H1 (cell line): ENCODE measurements at regions not wholly inside any gene's neighbourhood (a gene's known extent, or its start where the extent isn't known, plus 50 kb on each side); places are given as distances from the start of the nearest gene placed in this dataset.

Experiments used
- CTCF ChIA-PET: fragments of 300-600 bp; sonication (Branson Sonifier 250); formaldehyde crosslinking; loops from one replicate; lab custom pipeline; 2021; ENCODE audit not compliant: partially characterized antibody; lab: Charles Lee
- POLR2A ChIA-PET: fragments of 300-600 bp; sonication (Branson Sonifier 250); formaldehyde crosslinking; loops from one replicate; lab custom pipeline; 2021; ENCODE audit warnings: inconsistent platforms; ENCODE audit not compliant: partially characterized antibody; lab: Charles Lee
- DNase-seq, 2 experiments: peaks; one replicate each; pipeline versions ENCODE4 v3.0.0 to v3.0.0-alpha.2; 2010 to 2022; ENCODE audit warnings: low spot score in 2 of 2, low read depth in 1 of 2, mixed read lengths in 1 of 2
- FAIRE-seq: peaks from 2 replicates; lab custom pipeline; 2011; peaks lifted over from hg19 to GRCh38; lab: Jason Lieb, UNC
- H2AFZ ChIP-seq: 2 replicates; pipeline ENCODE4 v1.8.1; 2012; ENCODE audit warnings: low read length, inconsistent platforms
- H2AK5ac ChIP-seq: 2 replicates; pipeline ENCODE4 v1.6.1; 2013; ENCODE audit warnings: low read depth, low read length
- H2BK120ac ChIP-seq: replicated peaks from 2 replicates; pipeline ENCODE3; 2013; ENCODE audit warnings: low read depth, low read length, inconsistent platforms
- H2BK12ac ChIP-seq: 2 replicates; pipeline ENCODE4 v1.6.1; 2013; ENCODE audit warnings: low read depth, low read length
- H2BK15ac ChIP-seq: 2 replicates; pipeline ENCODE4 v1.6.1; 2013; ENCODE audit warnings: low read length
- H2BK20ac ChIP-seq: 2 replicates; pipeline ENCODE4 v1.6.1; 2013; ENCODE audit warnings: low read length
- H2BK5ac ChIP-seq: 2 replicates; pipeline ENCODE4 v1.6.1; 2013; ENCODE audit warnings: low read depth, low read length
- H3K14ac ChIP-seq: 2 replicates; pipeline ENCODE4 v1.6.1; 2013; ENCODE audit warnings: inconsistent platforms; ENCODE audit not compliant: insufficient read length
- H3K18ac ChIP-seq: 2 replicates; pipeline ENCODE4 v1.6.1; 2013; ENCODE audit warnings: low read length; ENCODE audit errors: extremely low read depth
- H3K23ac ChIP-seq: 2 replicates; pipeline ENCODE4 v1.6.1; 2013; ENCODE audit warnings: inconsistent platforms; ENCODE audit not compliant: insufficient read length
- H3K23me2 ChIP-seq: 2 replicates; pipeline ENCODE4 v1.6.1; 2013; ENCODE audit warnings: low read depth, low read length
- H3K27ac ChIP-seq: 2 replicates; pipeline ENCODE4 v1.6.1; 2011; ENCODE audit warnings: low read depth, low read length, inconsistent platforms
- H3K27me3 ChIP-seq, 4 experiments: replicated peaks in 1 of 4; 1 replicate in 1 of 4; 2 replicates in 3 of 4; pipeline versions ENCODE4 v1.6.1 to v1.8.1; 2011 to 2013; ENCODE audit warnings: low read length in 3 of 4, mild to moderate bottlenecking in 3 of 4, inconsistent platforms in 2 of 4, mixed read lengths in 2 of 4, moderate library complexity in 1 of 4; ENCODE audit not compliant: control insufficient read depth in 3 of 4, insufficient read depth in 3 of 4; ENCODE audit errors: extremely low read depth in 1 of 4
- H3K36me3 ChIP-seq, 4 experiments: 2 replicates each; pipeline versions ENCODE4 v1.6.1 to v1.8.1; 2011 to 2013; ENCODE audit warnings: mild to moderate bottlenecking in 4 of 4, low read length in 3 of 4, moderate library complexity in 2 of 4, control low read depth in 1 of 4, inconsistent platforms in 1 of 4; ENCODE audit not compliant: insufficient read depth in 4 of 4, control insufficient read depth in 2 of 4
- H3K4ac ChIP-seq: replicated peaks from 2 replicates; pipeline ENCODE3; 2013; ENCODE audit warnings: low read length, low read depth, mixed read lengths, inconsistent platforms; ENCODE audit not compliant: insufficient read length
- H3K4me1 ChIP-seq, 4 experiments: replicated peaks in 1 of 4; 1 replicate in 1 of 4; 2 replicates in 3 of 4; pipeline versions ENCODE4 v1.6.1 to v1.8.1; 2011 to 2013; ENCODE audit warnings: low read length in 3 of 4, inconsistent platforms in 2 of 4, mixed read lengths in 1 of 4; ENCODE audit not compliant: insufficient read depth in 4 of 4, control insufficient read depth in 3 of 4
- H3K4me2 ChIP-seq, 2 experiments: 2 replicates each; pipeline versions ENCODE4 v1.6.1 to v1.8.1; 2011 to 2013; ENCODE audit warnings: low read depth in 2 of 2, low read length in 2 of 2, control low read depth in 1 of 2, inconsistent platforms in 1 of 2, mild to moderate bottlenecking in 1 of 2; ENCODE audit not compliant: insufficient read depth in 1 of 2
- H3K4me3 ChIP-seq, 4 experiments: fragments of 200-600, 300-600 bp in 1 of 4; sonication (generic), shearing (Covaris generic), sonication (Bioruptor Twin) in 1 of 4; 2 replicates each; pipeline versions ENCODE4 v1.5.1 to v1.8.1; 2011 to 2016; ENCODE audit warnings: low read length in 4 of 4, low read depth in 3 of 4, control low read depth in 2 of 4, inconsistent platforms in 2 of 4, mild to moderate bottlenecking in 2 of 4, mixed read lengths in 1 of 4, moderate library complexity in 1 of 4; ENCODE audit not compliant: insufficient read depth in 2 of 4; ENCODE audit errors: extremely low read depth in 1 of 4
- H3K56ac ChIP-seq: replicated peaks from 2 replicates; pipeline ENCODE3; 2013; ENCODE audit warnings: low read depth, mild to moderate bottlenecking, mixed read lengths, low read length, inconsistent platforms; ENCODE audit not compliant: insufficient read length
- H3K79me1 ChIP-seq: 2 replicates; pipeline ENCODE4 v1.6.1; 2013; ENCODE audit warnings: low read depth, low read length, control low read depth
- H3K79me2 ChIP-seq, 2 experiments: 2 replicates each; pipeline versions ENCODE4 v1.6.1 to v1.8.1; 2012 to 2013; ENCODE audit warnings: low read length in 2 of 2, mild to moderate bottlenecking in 2 of 2, inconsistent platforms in 1 of 2; ENCODE audit not compliant: insufficient read depth in 2 of 2, control insufficient read depth in 1 of 2
- H3K9ac ChIP-seq, 4 experiments: replicated peaks in 1 of 4; 1 replicate in 1 of 4; 2 replicates in 3 of 4; pipeline versions ENCODE4 v1.6.1 to v1.8.1; 2011 to 2013; ENCODE audit warnings: low read depth in 3 of 4, low read length in 3 of 4, control low read depth in 2 of 4, mild to moderate bottlenecking in 2 of 4, moderate library complexity in 2 of 4, inconsistent platforms in 1 of 4; ENCODE audit errors: extremely low read depth in 1 of 4
- H3K9me3 ChIP-seq, 2 experiments: 2 replicates each; pipeline versions ENCODE4 v1.6.1 to v1.8.1; 2012 to 2013; ENCODE audit warnings: mild to moderate bottlenecking in 2 of 2, moderate library complexity in 2 of 2, control low read depth in 1 of 2, inconsistent platforms in 1 of 2, low read depth in 1 of 2, low read length in 1 of 2, mixed read lengths in 1 of 2; ENCODE audit not compliant: insufficient read depth in 2 of 2
- H4K20me1 ChIP-seq, 2 experiments: replicated peaks in 1 of 2; 2 replicates each; pipeline versions ENCODE3 to v1.8.1; 2011 to 2013; ENCODE audit warnings: inconsistent platforms in 2 of 2, low read length in 2 of 2, mild to moderate bottlenecking in 1 of 2; ENCODE audit not compliant: insufficient read depth in 2 of 2, control insufficient read depth in 1 of 2
- H4K5ac ChIP-seq: 2 replicates; pipeline ENCODE4 v1.6.1; 2013; ENCODE audit warnings: low read length, low read depth, mixed read lengths, inconsistent platforms; ENCODE audit not compliant: insufficient read length
- H4K8ac ChIP-seq: 2 replicates; pipeline ENCODE4 v1.8.0; 2013; ENCODE audit warnings: mild to moderate bottlenecking, moderate library complexity, low read length, inconsistent platforms; ENCODE audit not compliant: insufficient read depth; ENCODE audit errors: extremely low read depth
- H4K91ac ChIP-seq: replicated peaks from 2 replicates; pipeline ENCODE3; 2013; ENCODE audit warnings: low read length, mixed read lengths, inconsistent platforms; ENCODE audit not compliant: insufficient read length
- ATF3 ChIP-seq: IDR thresholded peaks from 2 replicates; pipeline ENCODE4 v1.6.1; 2011; ENCODE audit warnings: low read depth, mild to moderate bottlenecking, low read length; ENCODE audit not compliant: insufficient read depth
- CBX8 ChIP-seq: fragments of 300-800, 300-1000 bp; sonication (generic); IDR thresholded peaks from 2 replicates; pipeline ENCODE4 v1.7.1; 2016; ENCODE audit warnings: low read depth, low read length, borderline replicate concordance
- CTCF ChIP-seq, 3 experiments: IDR thresholded peaks; 1 replicate in 2 of 3; 2 replicates in 1 of 3; pipeline versions ENCODE4 v1.5.1 to v1.6.1; 2011; ENCODE audit warnings: low read length in 3 of 3, mild to moderate bottlenecking in 3 of 3, inconsistent platforms in 2 of 3, low read depth in 1 of 3, moderate library complexity in 1 of 3; ENCODE audit not compliant: insufficient read depth in 1 of 3; ENCODE audit errors: control extremely low read depth in 1 of 3
- FOSL1 ChIP-seq: IDR thresholded peaks from 2 replicates; pipeline ENCODE4 v1.6.1; 2011; ENCODE audit warnings: mild to moderate bottlenecking, low read depth, low read length, moderate library complexity; ENCODE audit not compliant: insufficient read depth
- RNF2 ChIP-seq: fragments of 200-900, 300-1000 bp; sonication (generic); IDR thresholded peaks from 2 replicates; pipeline ENCODE4 v1.7.1; 2016; ENCODE audit warnings: borderline replicate concordance, low read depth, mild to moderate bottlenecking, antibody characterized with exemption, low read length; ENCODE audit not compliant: poor library complexity, severe bottlenecking; ENCODE audit errors: missing control alignments
- SP2 ChIP-seq: IDR thresholded peaks from 2 replicates; pipeline ENCODE4 v1.6.1; 2012; ENCODE audit warnings: mild to moderate bottlenecking, low read length, inconsistent platforms
- SUZ12 ChIP-seq: fragments of 200-600 bp; sonication (generic); IDR thresholded peaks from 2 replicates; pipeline ENCODE4 v1.6.1; 2012; ENCODE audit warnings: mild to moderate bottlenecking, inconsistent platforms, low read length, moderate library complexity, mixed read lengths
- TAF1 ChIP-seq: IDR thresholded peaks from 2 replicates; pipeline ENCODE4 v1.6.1; 2011; ENCODE audit warnings: mild to moderate bottlenecking, low read depth, low read length
- TAF7 ChIP-seq: optimal IDR thresholded peaks from 2 replicates; pipeline ENCODE3; 2011; ENCODE audit warnings: low read depth, mild to moderate bottlenecking, inconsistent platforms, low read length, moderate library complexity, borderline replicate concordance
- TBP ChIP-seq: IDR thresholded peaks from 2 replicates; pipeline ENCODE4 v1.6.1; 2011; ENCODE audit warnings: low read depth, low read length, improper control_type of control experiment
- YY1 ChIP-seq: IDR thresholded peaks from 2 replicates; pipeline ENCODE4 v1.6.1; 2011; ENCODE audit warnings: low read depth, mild to moderate bottlenecking, low read length
- ZNF274 ChIP-seq: IDR thresholded peaks from 2 replicates; pipeline ENCODE4 v1.7.0; 2012; ENCODE audit warnings: low read length, borderline replicate concordance; ENCODE audit errors: extremely low read depth
- WGBS, 2 experiments: shearing (Covaris generic) in 1 of 2; methylation state at CpG; one replicate each; pipeline versions ENCODE4 v1.1.6 to v1.1.7; 2013 to 2015; ENCODE audit warnings: low lambda C conversion rate in 2 of 2, mixed read lengths in 2 of 2, inconsistent platforms in 1 of 2, low coverage in 1 of 2, missing lambda C conversion rate in 1 of 2; ENCODE audit not compliant: insufficient replicate concordance in 2 of 2, insufficient coverage in 1 of 2, insufficient read length in 1 of 2; ENCODE audit errors: extremely low coverage in 1 of 2, missing lambda C conversion rate in 1 of 2; 5-methylcytosine and 5-hydroxymethylcytosine counted together

- H3K79me1 ChIP-seq: no peaks in the 10 kb centered on the region
Observed at GRCh38 chr5:120372899-120373298, 91.2 kb upstream of the PRR16 start.

More at GRCh38 chr5:120372899-120373298, 91.2 kb upstream of the PRR16 start:
- no peak overlapping the region for H4K91ac ChIP-seq
- no peaks in the 10 kb centered on the region for H3K4me1 ChIP-seq
- no peaks in the 10 kb centered on the region for H3K9me3 ChIP-seq
- CTCF ChIA-PET: no interaction called here
- no peak overlapping the region; the same call in 1 of the 2 replicates for H2AFZ ChIP-seq
- TF ChIP-seq TAF7 (no peak), ATF3 (no peak), RNF2 (no peak), TBP (no peak), SUZ12 (no peak), CTCF (IDR thresholded peaks at IDR 0.05; ENCODE audit: control extremely low read depth in 1 of 3, insufficient read depth in 1 of 3, low read depth in 1 of 3, low read length in 3 of 3) (no peak), CBX8 (no peak), ZNF274 (no peak), SP2 (no peak), YY1 (no peak), FOSL1 (no peak), TAF1 (no peak)
- H3K14ac ChIP-seq: no peak overlapping the region
- H4K20me1 ChIP-seq: no peaks in the 10 kb centered on the region
- H3K4me3 ChIP-seq: no peak overlapping the region
- no peak overlapping the region for H3K9ac ChIP-seq
- H3K27me3 ChIP-seq: no peaks in the 10 kb centered on the region
- no peak overlapping the region for H3K4ac ChIP-seq
- H2AK5ac ChIP-seq: no peak overlapping the region
- H3K36me3 ChIP-seq: no peaks in the 10 kb centered on the region
- no peaks in the 10 kb centered on the region for H3K23me2 ChIP-seq
- H4K8ac ChIP-seq: no peak overlapping the region
- no peak overlapping the region for H3K27ac ChIP-seq
- H2BK12ac ChIP-seq: no peak overlapping the region
- WGBS, 2 experiments: 93% methylated on average over 3 of the region's 3 CpGs; no CpG with 5 or more reads in 1 of the 2 experiments
- H3K79me2 ChIP-seq: no peaks in the 10 kb centered on the region
- H3K18ac ChIP-seq: no peak overlapping the region
- POLR2A ChIA-PET: no interaction called here
- H3K56ac ChIP-seq: no peak overlapping the region
- no peak overlapping the region for H2BK120ac ChIP-seq
- no peak overlapping the region for H4K5ac ChIP-seq
- H2BK5ac ChIP-seq: no peak overlapping the region
- H2BK20ac ChIP-seq: no peak overlapping the region
- no peak overlapping the region for H3K23ac ChIP-seq
- H2BK15ac ChIP-seq: no peak overlapping the region
- FAIRE-seq (no peak), DNase-seq (no peak)
- no peak overlapping the region for H3K4me2 ChIP-seq
